ENCODE measurements at regions not wholly inside any gene's neighbourhood (a gene's known extent, or its start where the extent isn't known, plus 50 kb on each side); places are given as distances from the start of the nearest gene placed in this dataset.

- Histone ChIP-seq H3K4me3 (no peak overlapping the region), H3K9ac (ENCODE audit: low read depth in 2 of 2, low read length in 2 of 2) (no peak overlapping the region), H3K36me3 (no peaks in the 10 kb centered on the region), H3K4me1 (no peaks in the 10 kb centered on the region), H3K27ac (no peak overlapping the region), H3K27me3 (no peaks in the 10 kb centered on the region), H3K9me3 (no peaks in the 10 kb centered on the region)
- no peak for DNase-seq
- TF ChIP-seq, protein P1, sequence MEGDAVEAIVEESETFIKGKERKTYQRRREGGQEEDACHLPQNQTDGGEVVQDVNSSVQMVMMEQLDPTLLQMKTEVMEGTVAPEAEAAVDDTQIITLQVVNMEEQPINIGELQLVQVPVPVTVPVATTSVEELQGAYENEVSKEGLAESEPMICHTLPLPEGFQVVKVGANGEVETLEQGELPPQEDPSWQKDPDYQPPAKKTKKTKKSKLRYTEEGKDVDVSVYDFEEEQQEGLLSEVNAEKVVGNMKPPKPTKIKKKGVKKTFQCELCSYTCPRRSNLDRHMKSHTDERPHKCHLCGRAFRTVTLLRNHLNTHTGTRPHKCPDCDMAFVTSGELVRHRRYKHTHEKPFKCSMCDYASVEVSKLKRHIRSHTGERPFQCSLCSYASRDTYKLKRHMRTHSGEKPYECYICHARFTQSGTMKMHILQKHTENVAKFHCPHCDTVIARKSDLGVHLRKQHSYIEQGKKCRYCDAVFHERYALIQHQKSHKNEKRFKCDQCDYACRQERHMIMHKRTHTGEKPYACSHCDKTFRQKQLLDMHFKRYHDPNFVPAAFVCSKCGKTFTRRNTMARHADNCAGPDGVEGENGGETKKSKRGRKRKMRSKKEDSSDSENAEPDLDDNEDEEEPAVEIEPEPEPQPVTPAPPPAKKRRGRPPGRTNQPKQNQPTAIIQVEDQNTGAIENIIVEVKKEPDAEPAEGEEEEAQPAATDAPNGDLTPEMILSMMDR (IDR thresholded peaks at IDR 0.05): no peak
- intact Hi-C loops (cut with DNase I): no loop called here
Observed at GRCh38 chr6:113755449-113756289, 101.5 kb upstream of the MARCKS start.

DNA sequence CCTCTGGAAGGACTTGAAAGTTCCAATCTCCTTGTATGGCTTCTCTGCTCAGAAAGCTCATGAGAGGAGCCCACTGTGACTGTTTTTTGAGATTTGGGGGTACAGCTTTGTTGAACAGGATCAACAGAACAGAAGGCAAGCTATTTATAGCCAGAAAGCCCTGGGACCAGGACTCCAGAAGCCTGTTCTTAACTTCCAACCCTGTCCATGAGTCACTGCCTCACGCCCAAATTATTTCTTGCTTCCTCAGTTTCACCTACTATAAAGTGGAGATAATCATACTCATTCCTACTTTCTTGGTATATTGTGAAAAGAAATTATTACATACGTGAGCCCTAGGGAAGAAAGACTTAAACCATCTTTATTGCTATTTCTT lies 100.9 kb upstream of the MARCKS start:
- Histone ChIP-seq H3K9me3 (no peaks in the 10 kb centered on the region), H3K9ac (ENCODE audit: low read depth in 2 of 2, low read length in 2 of 2) (no peak overlapping the region), H3K36me3 (no peaks in the 10 kb centered on the region), H3K27ac (no peak overlapping the region), H3K4me3 (no peak overlapping the region), H3K4me1 (no peaks in the 10 kb centered on the region), H3K27me3 (no peaks in the 10 kb centered on the region)
- intact Hi-C loops (cut with DNase I): no loop called here
- no peak for DNase-seq
- TF ChIP-seq, protein P1 (IDR thresholded peaks at IDR 0.05): no peak

DNA sequence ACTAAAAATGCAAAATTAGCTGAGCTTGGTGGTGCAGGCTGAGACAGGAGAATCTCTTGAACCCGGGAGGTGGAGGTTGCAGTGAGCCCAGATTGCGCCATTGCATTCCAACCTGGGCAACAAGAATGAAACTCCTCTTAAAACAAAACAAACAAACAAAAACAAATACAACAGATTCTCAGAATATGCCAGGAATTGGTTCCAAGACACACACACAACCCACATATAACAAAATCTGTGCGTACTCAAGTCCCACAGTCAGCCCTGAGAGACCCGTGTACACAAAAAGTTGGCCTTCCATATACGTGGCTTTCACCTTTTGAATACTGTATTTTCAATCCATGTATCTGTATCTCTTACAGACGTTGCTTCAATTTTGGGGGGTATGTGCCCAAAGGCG lies 98.9 kb upstream of the MARCKS start:
- DNase-seq: no peak
- Histone ChIP-seq H3K9ac (ENCODE audit: low read depth in 2 of 2, low read length in 2 of 2) (no peak overlapping the region), H3K36me3 (no peaks in the 10 kb centered on the region), H3K4me3 (no peak overlapping the region), H3K9me3 (no peaks in the 10 kb centered on the region), H3K27me3 (no peaks in the 10 kb centered on the region), H3K4me1 (no peaks in the 10 kb centered on the region), H3K27ac (no peak overlapping the region)
- intact Hi-C loops (cut with DNase I): no loop called here
- TF ChIP-seq, protein P1 (IDR thresholded peaks at IDR 0.05): no peak

DNA sequence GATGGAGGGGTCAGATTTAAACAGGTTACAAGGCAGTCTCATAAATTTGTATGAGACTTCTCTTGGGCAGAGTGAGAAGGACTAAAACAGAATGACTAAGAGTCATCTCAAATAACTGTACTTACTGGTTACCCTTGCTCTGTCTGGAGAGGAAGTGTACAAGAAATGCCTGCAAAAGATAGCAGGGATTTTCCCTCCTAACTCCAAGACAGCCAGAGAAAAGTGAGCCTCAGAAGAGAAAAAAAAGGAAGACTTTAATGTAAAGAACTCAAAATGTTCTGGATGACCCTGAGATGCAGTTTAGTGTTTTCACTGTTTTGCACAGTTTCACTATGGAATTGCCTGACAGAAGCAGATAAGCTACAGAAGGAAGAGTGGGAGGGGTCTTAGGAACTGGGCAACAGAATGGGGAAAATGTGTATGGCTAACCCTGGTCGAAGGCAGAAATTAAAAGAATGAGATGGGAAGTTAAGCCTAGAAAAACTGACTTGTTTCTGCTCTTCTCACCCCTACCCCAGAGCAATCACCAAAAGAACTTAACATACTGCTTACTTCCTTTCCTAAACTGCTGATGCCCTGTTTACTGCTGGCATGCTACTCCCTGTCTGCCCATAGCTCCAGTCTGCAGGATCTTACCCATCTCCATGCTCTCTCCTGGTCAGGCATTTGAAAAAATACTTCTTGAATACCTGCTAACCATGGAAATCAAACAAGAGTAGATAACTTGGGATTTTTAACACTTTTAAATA lies 98.1 kb upstream of the MARCKS start:
- intact Hi-C loops (cut with DNase I): no loop called here
- Histone ChIP-seq H3K4me3 (no peak overlapping the region), H3K9ac (ENCODE audit: low read depth in 2 of 2, low read length in 2 of 2) (no peak overlapping the region), H3K27ac (no peak overlapping the region), H3K27me3 (no peaks in the 10 kb centered on the region), H3K9me3 (no peaks in the 10 kb centered on the region), H3K36me3 (no peaks in the 10 kb centered on the region), H3K4me1 (no peaks in the 10 kb centered on the region)
- DNase-seq: no peak
- TF ChIP-seq, protein P1 (IDR thresholded peaks at IDR 0.05): no peak

DNA sequence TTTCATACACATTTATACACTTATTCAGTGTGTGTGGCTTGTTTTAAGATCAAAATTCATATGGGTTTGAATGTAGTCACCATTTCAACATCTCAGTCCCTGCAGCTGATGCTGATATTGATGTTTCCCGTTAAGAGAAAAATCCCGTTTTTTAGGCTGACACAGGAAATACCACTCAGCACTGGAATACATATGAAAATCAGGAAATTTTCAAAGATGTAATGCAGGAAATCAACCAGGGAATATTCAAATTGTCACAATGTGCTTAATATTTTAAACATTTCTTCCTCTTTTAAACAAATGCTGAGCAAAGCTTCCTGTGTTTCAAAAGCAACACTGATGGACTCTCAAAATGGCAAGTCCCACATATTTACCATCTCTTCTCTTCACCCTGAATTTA lies 94.5 kb upstream of the MARCKS start:
- intact Hi-C loops (cut with DNase I): no loop called here
- H3K27ac ChIP-seq: no peak overlapping the region
- H3K27me3 ChIP-seq: no peaks in the 10 kb centered on the region
- no peak overlapping the region for H3K4me3 ChIP-seq
- H3K4me1 ChIP-seq: no peaks in the 10 kb centered on the region
- no peak for DNase-seq
- no peaks in the 10 kb centered on the region for H3K9me3 ChIP-seq
- H3K36me3 ChIP-seq: no peaks in the 10 kb centered on the region
- no peak overlapping the region for H3K9ac ChIP-seq (ENCODE audit: low read depth in 2 of 2, low read length in 2 of 2)
- TF ChIP-seq, protein P1 (IDR thresholded peaks at IDR 0.05): no peak
